ENCODE measurements at regions not wholly inside any gene's neighbourhood (a gene's known extent, or its start where the extent isn't known, plus 50 kb on each side); places are given as distances from the start of the nearest gene placed in this dataset.

- TF ChIP-seq ETV6 (conservative IDR thresholded peaks at IDR 0.05 in 1 of 2, IDR thresholded peaks at IDR 0.05 in 1 of 2; ENCODE audit: borderline replicate concordance in 1 of 2, low read depth in 1 of 2), result peak in 1 of 2 experiments; percentile 82; a peak in 2 of 4 replicates
- TF ChIP-seq, protein P1, sequence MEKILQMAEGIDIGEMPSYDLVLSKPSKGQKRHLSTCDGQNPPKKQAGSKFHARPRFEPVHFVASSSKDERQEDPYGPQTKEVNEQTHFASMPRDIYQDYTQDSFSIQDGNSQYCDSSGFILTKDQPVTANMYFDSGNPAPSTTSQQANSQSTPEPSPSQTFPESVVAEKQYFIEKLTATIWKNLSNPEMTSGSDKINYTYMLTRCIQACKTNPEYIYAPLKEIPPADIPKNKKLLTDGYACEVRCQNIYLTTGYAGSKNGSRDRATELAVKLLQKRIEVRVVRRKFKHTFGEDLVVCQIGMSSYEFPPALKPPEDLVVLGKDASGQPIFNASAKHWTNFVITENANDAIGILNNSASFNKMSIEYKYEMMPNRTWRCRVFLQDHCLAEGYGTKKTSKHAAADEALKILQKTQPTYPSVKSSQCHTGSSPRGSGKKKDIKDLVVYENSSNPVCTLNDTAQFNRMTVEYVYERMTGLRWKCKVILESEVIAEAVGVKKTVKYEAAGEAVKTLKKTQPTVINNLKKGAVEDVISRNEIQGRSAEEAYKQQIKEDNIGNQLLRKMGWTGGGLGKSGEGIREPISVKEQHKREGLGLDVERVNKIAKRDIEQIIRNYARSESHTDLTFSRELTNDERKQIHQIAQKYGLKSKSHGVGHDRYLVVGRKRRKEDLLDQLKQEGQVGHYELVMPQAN (conservative IDR thresholded peaks at IDR 0.05), result no peak
- no peak for TF ChIP-seq WRNIP1 (IDR thresholded peaks at IDR 0.05; ENCODE audit: borderline replicate concordance, low read depth, low read length)
- TF ChIP-seq IRF5 (IDR thresholded peaks at IDR 0.05; ENCODE audit: borderline replicate concordance), result no peak
- no peak for TF ChIP-seq POLR2A (IDR thresholded peaks at IDR 0.05; ENCODE audit: low read depth, low read length)
- TF ChIP-seq BCL3 (IDR thresholded peaks at IDR 0.05; ENCODE audit: borderline replicate concordance, insufficient read depth, low read depth, low read length, poor library complexity, severe bottlenecking), result no peak
- TF ChIP-seq YY1 (IDR thresholded peaks at IDR 0.05; ENCODE audit: low read depth, low read length), result no peak
- TF ChIP-seq ZNF24 (IDR thresholded peaks at IDR 0.05), result no peak
- TF ChIP-seq YBX1 (IDR thresholded peaks at IDR 0.05), result no peak
- no peak for TF ChIP-seq SIN3A (IDR thresholded peaks at IDR 0.05; ENCODE audit: low read depth, low read length)
- TF ChIP-seq NFYB (IDR thresholded peaks at IDR 0.05; ENCODE audit: insufficient read depth, low read depth, low read length), result no peak
- TF ChIP-seq SIX5 (IDR thresholded peaks at IDR 0.05; ENCODE audit: low read depth, low read length, severe bottlenecking), result no peak
- TF ChIP-seq MAX (IDR thresholded peaks at IDR 0.05; ENCODE audit: low read depth, low read length), result no peak
- TF ChIP-seq CREB1 (IDR thresholded peaks at IDR 0.05; ENCODE audit: low read depth), result 0 out of 2 replicates have a peak, but pooled peaks have one; percentile 37
- TF ChIP-seq PML (IDR thresholded peaks at IDR 0.05; ENCODE audit: low read length), result 0 out of 2 replicates have a peak, but pooled peaks have one; percentile 33
- TF ChIP-seq, protein P2, sequence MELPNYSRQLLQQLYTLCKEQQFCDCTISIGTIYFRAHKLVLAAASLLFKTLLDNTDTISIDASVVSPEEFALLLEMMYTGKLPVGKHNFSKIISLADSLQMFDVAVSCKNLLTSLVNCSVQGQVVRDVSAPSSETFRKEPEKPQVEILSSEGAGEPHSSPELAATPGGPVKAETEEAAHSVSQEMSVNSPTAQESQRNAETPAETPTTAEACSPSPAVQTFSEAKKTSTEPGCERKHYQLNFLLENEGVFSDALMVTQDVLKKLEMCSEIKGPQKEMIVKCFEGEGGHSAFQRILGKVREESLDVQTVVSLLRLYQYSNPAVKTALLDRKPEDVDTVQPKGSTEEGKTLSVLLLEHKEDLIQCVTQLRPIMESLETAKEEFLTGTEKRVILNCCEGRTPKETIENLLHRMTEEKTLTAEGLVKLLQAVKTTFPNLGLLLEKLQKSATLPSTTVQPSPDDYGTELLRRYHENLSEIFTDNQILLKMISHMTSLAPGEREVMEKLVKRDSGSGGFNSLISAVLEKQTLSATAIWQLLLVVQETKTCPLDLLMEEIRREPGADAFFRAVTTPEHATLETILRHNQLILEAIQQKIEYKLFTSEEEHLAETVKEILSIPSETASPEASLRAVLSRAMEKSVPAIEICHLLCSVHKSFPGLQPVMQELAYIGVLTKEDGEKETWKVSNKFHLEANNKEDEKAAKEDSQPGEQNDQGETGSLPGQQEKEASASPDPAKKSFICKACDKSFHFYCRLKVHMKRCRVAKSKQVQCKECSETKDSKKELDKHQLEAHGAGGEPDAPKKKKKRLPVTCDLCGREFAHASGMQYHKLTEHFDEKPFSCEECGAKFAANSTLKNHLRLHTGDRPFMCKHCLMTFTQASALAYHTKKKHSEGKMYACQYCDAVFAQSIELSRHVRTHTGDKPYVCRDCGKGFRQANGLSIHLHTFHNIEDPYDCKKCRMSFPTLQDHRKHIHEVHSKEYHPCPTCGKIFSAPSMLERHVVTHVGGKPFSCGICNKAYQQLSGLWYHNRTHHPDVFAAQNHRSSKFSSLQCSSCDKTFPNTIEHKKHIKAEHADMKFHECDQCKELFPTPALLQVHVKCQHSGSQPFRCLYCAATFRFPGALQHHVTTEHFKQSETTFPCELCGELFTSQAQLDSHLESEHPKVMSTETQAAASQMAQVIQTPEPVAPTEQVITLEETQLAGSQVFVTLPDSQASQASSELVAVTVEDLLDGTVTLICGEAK (IDR thresholded peaks at IDR 0.05; ENCODE audit: borderline replicate concordance), result no peak
- no peak for TF ChIP-seq SP1 (IDR thresholded peaks at IDR 0.05; ENCODE audit: low read depth, low read length)
- no peak for TF ChIP-seq ZNF217 (IDR thresholded peaks at IDR 0.05)
- peak; percentile 72; the same call in 1 of the 2 replicates for TF ChIP-seq ATF2 (IDR thresholded peaks at IDR 0.05; ENCODE audit: low read length)
- TF ChIP-seq NFXL1 (IDR thresholded peaks at IDR 0.05; ENCODE audit: borderline replicate concordance), result no peak
- no peak for TF ChIP-seq RAD21 (IDR thresholded peaks at IDR 0.05; ENCODE audit: insufficient read depth, low read depth, low read length)
- no peak for TF ChIP-seq KDM1A (IDR thresholded peaks at IDR 0.05; ENCODE audit: borderline replicate concordance)
Measured at GRCh38 chr4:137647375-137647774, 115.1 kb upstream of the PCDH18 start (continued).

Data from GM12878 (cell line).